ENCODE measurements at regions not wholly inside any gene's neighbourhood (a gene's known extent, or its start where the extent isn't known, plus 50 kb on each side); places are given as distances from the start of the nearest gene placed in this dataset.
"Not testable (repeated sequence)": the region's sequence is repeated elsewhere in the genome, so short reads cannot be mapped to it uniquely, and the experiment has no call there.

DNA sequence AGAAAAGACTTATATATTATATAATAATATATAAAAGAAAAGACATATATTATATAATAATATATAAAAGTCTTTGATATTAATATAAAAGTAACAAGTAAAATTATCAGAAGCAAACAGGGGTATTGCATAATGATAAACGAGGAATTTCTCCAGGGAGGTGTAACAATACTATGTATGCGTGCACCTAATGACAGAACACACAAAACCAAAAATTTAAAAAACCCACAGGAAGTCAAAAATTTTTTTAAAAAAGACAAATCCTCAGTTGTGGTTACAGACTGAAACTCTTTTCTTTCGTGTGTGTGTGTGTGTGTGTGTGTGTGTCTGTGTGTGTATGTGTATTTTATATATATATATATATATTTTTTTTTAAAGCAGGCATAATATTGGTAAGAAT, 279.2 kb upstream of the DPP6 start:
- intact Hi-C loops (cut with DNase I; ENCODE audit: low total_unique reads): no loop called here
- H3K27me3 ChIP-seq: no peaks in the 10 kb centered on the region
- ATAC-seq: no peak
- H3K9me3 ChIP-seq: no peaks in the 10 kb centered on the region
- TF ChIP-seq, protein P1, sequence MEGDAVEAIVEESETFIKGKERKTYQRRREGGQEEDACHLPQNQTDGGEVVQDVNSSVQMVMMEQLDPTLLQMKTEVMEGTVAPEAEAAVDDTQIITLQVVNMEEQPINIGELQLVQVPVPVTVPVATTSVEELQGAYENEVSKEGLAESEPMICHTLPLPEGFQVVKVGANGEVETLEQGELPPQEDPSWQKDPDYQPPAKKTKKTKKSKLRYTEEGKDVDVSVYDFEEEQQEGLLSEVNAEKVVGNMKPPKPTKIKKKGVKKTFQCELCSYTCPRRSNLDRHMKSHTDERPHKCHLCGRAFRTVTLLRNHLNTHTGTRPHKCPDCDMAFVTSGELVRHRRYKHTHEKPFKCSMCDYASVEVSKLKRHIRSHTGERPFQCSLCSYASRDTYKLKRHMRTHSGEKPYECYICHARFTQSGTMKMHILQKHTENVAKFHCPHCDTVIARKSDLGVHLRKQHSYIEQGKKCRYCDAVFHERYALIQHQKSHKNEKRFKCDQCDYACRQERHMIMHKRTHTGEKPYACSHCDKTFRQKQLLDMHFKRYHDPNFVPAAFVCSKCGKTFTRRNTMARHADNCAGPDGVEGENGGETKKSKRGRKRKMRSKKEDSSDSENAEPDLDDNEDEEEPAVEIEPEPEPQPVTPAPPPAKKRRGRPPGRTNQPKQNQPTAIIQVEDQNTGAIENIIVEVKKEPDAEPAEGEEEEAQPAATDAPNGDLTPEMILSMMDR (IDR thresholded peaks at IDR 0.05 in 4 of 5, conservative IDR thresholded peaks at IDR 0.05 in 1 of 5): no peak
- TF ChIP-seq POLR2A (IDR thresholded peaks at IDR 0.05): no peak
- DNase-seq: no peak
- H3K4me1 ChIP-seq: no peaks in the 10 kb centered on the region
- in situ Hi-C loops (cut with MboI; ENCODE audit: low sequenced_read_pairs in 4 of 4): no loop called here
- no peak overlapping the region for H3K4me3 ChIP-seq
- H3K36me3 ChIP-seq: no peaks in the 10 kb centered on the region
- no peak overlapping the region for H3K27ac ChIP-seq

DNA sequence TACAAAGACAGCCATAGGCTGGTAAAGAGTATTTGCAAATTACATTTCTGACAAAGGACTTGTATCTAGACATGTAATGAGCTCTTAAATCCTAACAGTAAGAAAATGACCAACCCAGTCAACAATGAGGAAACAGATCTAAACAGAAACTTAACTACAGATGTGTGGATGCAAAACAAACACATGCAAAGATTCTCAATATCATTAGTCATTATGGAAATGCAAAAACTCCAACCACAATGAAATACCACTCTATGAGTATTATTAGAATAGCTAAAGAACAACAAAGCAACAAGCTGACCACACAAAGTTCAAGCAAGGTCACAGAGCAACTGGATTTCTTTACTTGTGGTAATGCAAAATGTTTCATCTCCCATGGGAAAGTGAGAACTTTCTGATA, 275.3 kb upstream of the DPP6 start:
- H3K27me3 ChIP-seq; H3K27ac ChIP-seq; in situ Hi-C loops (cut with MboI; ENCODE audit: low sequenced_read_pairs in 4 of 4); DNase-seq; H3K36me3 ChIP-seq; intact Hi-C loops (cut with DNase I; ENCODE audit: low total_unique reads); ATAC-seq; H3K9me3 ChIP-seq; H3K4me1 ChIP-seq; H3K4me3 ChIP-seq: not testable (repeated sequence)

DNA sequence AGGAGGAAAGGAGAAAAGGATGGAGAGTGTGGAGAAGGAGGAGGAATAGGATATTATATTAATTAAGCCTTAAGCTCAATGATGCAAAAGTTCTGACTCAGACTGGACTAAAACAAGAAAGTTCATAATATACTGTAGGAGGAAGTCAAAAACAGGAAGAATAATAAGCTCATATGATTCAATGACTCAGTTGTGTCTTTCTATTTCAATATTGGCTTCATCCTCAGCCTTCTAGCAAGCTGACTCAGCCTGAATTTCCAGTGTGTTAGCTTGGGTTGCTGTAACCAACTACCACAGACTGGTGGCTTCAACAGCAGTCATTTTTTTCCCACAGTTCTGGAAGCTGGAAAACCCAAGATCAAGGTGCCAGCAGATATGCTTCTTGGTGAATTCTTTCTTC, 254.8 kb upstream of the DPP6 start:
- H3K4me1 ChIP-seq; H3K27me3 ChIP-seq; DNase-seq; H3K4me3 ChIP-seq; in situ Hi-C loops (cut with MboI; ENCODE audit: low sequenced_read_pairs in 4 of 4); ATAC-seq; intact Hi-C loops (cut with DNase I; ENCODE audit: low total_unique reads); H3K36me3 ChIP-seq; H3K27ac ChIP-seq; H3K9me3 ChIP-seq: not testable (repeated sequence)

DNA sequence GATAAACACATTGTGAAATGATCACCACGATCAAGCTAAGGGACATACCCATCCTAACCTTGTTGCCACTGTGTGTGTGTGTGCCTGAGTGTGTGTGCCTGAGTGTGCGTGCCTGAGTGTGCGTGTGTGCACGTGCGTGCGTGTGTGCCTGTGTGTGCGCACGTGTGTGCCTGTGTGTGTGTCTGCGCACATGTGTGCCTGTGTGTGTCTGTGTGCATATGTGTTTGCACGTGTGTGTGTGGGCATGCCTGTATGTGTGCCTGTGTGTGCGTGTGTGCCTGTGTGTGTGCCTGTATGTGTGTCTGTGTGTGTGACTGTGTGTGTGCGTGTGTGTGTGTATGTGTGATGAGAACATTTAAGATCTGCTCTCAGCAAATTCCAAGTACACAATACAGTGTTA, 244.1 kb upstream of the DPP6 start:
- intact Hi-C loops (cut with DNase I; ENCODE audit: low total_unique reads): no loop called here
- no peaks in the 10 kb centered on the region for H3K4me1 ChIP-seq
- H3K27ac ChIP-seq: no peak overlapping the region
- no peak overlapping the region for H3K4me3 ChIP-seq
- no peaks in the 10 kb centered on the region for H3K9me3 ChIP-seq
- TF ChIP-seq POLR2A (IDR thresholded peaks at IDR 0.05): no peak
- TF ChIP-seq, protein P1 (IDR thresholded peaks at IDR 0.05 in 4 of 5, conservative IDR thresholded peaks at IDR 0.05 in 1 of 5): no peak
- ATAC-seq (no peak), DNase-seq (no peak)
- in situ Hi-C loops (cut with MboI; ENCODE audit: low sequenced_read_pairs in 4 of 4): no loop called here
- H3K36me3 ChIP-seq: no peaks in the 10 kb centered on the region
- no peaks in the 10 kb centered on the region for H3K27me3 ChIP-seq

DNA sequence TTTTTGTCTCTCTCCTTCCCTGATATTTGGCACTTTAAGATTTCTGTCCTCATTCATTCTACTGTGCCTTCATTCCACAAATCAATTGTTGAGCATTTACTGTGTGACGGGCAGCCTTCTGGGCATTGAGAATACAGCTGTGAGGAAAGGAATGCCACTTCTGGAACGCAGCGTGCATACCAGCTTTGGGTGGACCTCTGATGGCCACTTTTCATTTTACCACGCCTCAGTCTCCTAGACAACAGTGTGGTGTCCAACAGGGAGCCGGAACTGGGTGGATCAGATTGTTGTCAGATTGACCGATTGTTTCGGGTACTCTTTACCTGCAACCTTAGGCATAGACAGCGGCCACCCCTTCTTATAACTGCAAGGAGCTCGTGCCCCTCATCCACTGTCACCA, 222.7 kb upstream of the DPP6 start:
- in situ Hi-C loops (cut with MboI; ENCODE audit: low sequenced_read_pairs in 4 of 4): no loop called here
- Histone ChIP-seq H3K4me1 (no peaks in the 10 kb centered on the region), H3K36me3 (no peaks in the 10 kb centered on the region), H3K9me3 (no peaks in the 10 kb centered on the region), H3K27me3 (no peaks in the 10 kb centered on the region), H3K4me3 (no peak overlapping the region), H3K27ac (no peak overlapping the region)
- no peak for DNase-seq
- intact Hi-C loops (cut with DNase I; ENCODE audit: low total_unique reads): no loop called here
- ATAC-seq: no peak
- no peak for TF ChIP-seq POLR2A (IDR thresholded peaks at IDR 0.05)
- TF ChIP-seq, protein P1 (IDR thresholded peaks at IDR 0.05 in 4 of 5, conservative IDR thresholded peaks at IDR 0.05 in 1 of 5): no peak

DNA sequence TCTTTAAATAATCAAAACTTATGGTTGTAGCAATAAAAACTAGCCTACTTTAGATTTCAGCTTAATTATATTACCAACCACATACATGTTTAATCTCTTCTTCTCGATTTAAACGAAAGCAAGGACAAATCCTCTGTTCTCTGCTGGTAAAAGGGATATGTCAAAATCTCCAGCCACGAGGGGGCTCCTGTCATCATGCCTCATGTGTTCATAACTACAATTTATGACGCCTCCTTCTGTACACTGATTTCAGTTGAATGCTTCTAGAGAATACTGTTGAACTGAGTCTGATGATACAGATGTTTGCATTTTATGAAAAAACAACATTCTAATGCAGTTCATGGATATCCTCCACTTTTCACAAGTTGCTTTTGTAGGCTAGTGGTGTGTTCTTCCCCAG, 220.0 kb upstream of the DPP6 start:
- DNase-seq: no peak

More for the DNA sequence above, 220.0 kb upstream of the DPP6 start:
- H3K27me3 ChIP-seq: no peaks in the 10 kb centered on the region
- H3K27ac ChIP-seq: no peak overlapping the region
- in situ Hi-C loops (cut with MboI; ENCODE audit: low sequenced_read_pairs in 4 of 4): no loop called here
- H3K9me3 ChIP-seq: no peaks in the 10 kb centered on the region
- no peaks in the 10 kb centered on the region for H3K36me3 ChIP-seq
- no peak for ATAC-seq
- TF ChIP-seq, protein P1 (IDR thresholded peaks at IDR 0.05 in 4 of 5, conservative IDR thresholded peaks at IDR 0.05 in 1 of 5): no peak
- TF ChIP-seq POLR2A (IDR thresholded peaks at IDR 0.05): no peak
- H3K4me1 ChIP-seq: no peaks in the 10 kb centered on the region
- intact Hi-C loops (cut with DNase I; ENCODE audit: low total_unique reads): no loop called here
- H3K4me3 ChIP-seq: no peak overlapping the region

Data from gastrocnemius medialis (tissue), 4 donors.